ENCODE measurements at regions not wholly inside any gene's neighbourhood (a gene's known extent, or its start where the extent isn't known, plus 50 kb on each side); places are given as distances from the start of the nearest gene placed in this dataset.
"Not testable (repeated sequence)": the region's sequence is repeated elsewhere in the genome, so short reads cannot be mapped to it uniquely, and the experiment has no call there.

- peak in 1 of 3 donors; percentile 87 for DNase-seq
- peak overlapping the region in 2 of 4 donors; percentile 62 to 84 for H3K4me3 ChIP-seq
- TF ChIP-seq CTCF (IDR thresholded peaks at IDR 0.05) (no peak), POLR2A (IDR thresholded peaks at IDR 0.05) (no peak)
- no peaks in the 10 kb centered on the region for H3K27me3 ChIP-seq
- no peaks in the 10 kb centered on the region for H3K36me3 ChIP-seq
- H3K4me1 ChIP-seq = no peaks in the 10 kb centered on the region
- peak overlapping the region in 2 of 4 donors; percentile 91 for H3K27ac ChIP-seq
- no peaks in the 10 kb centered on the region for H3K9me3 ChIP-seq
These were observed 177.2 kb downstream of the KDM5D start for GRCh38 chrY:19567051-19567921.

- Histone ChIP-seq H3K27me3 (no peaks in the 10 kb centered on the region), H3K4me1 (no peaks in the 10 kb centered on the region), H3K36me3 (no peaks in the 10 kb centered on the region), H3K27ac (no peak overlapping the region), H3K4me3 (no peak overlapping the region), H3K9me3 (no peaks in the 10 kb centered on the region)
- TF ChIP-seq CTCF (IDR thresholded peaks at IDR 0.05) (no peak), POLR2A (IDR thresholded peaks at IDR 0.05) (no peak)
- no peak for DNase-seq
These were observed 185.4 kb downstream of the KDM5D start for GRCh38 chrY:19559161-19559560.

GRCh38 chrY:19549671-19550466, 194.7 kb downstream of the KDM5D start:
- Histone ChIP-seq H3K36me3 (no peaks in the 10 kb centered on the region), H3K27ac (no peak overlapping the region), H3K9me3 (no peaks in the 10 kb centered on the region), H3K4me3 (no peak overlapping the region), H3K27me3 (no peaks in the 10 kb centered on the region), H3K4me1 (no peaks in the 10 kb centered on the region)
- no peak for TF ChIP-seq POLR2A (IDR thresholded peaks at IDR 0.05)
- no peak for DNase-seq

GRCh38 chrY:19541475-19542306, 202.8 kb downstream of the KDM5D start:
- TF ChIP-seq POLR2A (IDR thresholded peaks at IDR 0.05) = no peak
- TF ChIP-seq CTCF (IDR thresholded peaks at IDR 0.05) = no peak
- no peaks in the 10 kb centered on the region for H3K27me3 ChIP-seq
- no peaks in the 10 kb centered on the region for H3K4me1 ChIP-seq

GRCh38 chrY:19535697-19536096, 208.8 kb downstream of the KDM5D start:
- H3K9me3 ChIP-seq, H3K36me3 ChIP-seq, DNase-seq, H3K27me3 ChIP-seq, H3K27ac ChIP-seq, H3K4me3 ChIP-seq, H3K4me1 ChIP-seq: not testable (repeated sequence)

More at GRCh38 chrY:19541475-19542306, 202.8 kb downstream of the KDM5D start:
- H3K9me3 ChIP-seq = no peaks in the 10 kb centered on the region
- no peak overlapping the region for H3K27ac ChIP-seq
- no peaks in the 10 kb centered on the region for H3K36me3 ChIP-seq
- H3K4me3 ChIP-seq = no peak overlapping the region
- no peak for DNase-seq

GRCh38 chrY:19521976-19522375, 222.6 kb downstream of the KDM5D start:
- no peak for DNase-seq
- Histone ChIP-seq H3K4me1 (no peaks in the 10 kb centered on the region), H3K27ac (no peak overlapping the region), H3K4me3 (no peak overlapping the region), H3K9me3 (no peaks in the 10 kb centered on the region), H3K27me3 (no peaks in the 10 kb centered on the region), H3K36me3 (no peaks in the 10 kb centered on the region)
- TF ChIP-seq CTCF (IDR thresholded peaks at IDR 0.05) (no peak), POLR2A (IDR thresholded peaks at IDR 0.05) (no peak)
